GM23338 (cell line): ENCODE measurements at regions not wholly inside any gene's neighbourhood (a gene's known extent, or its start where the extent isn't known, plus 50 kb on each side); places are given as distances from the start of the nearest gene placed in this dataset.

ENCODE experiments used
- ATAC-seq: fragments of 200-7000 bp; cut with Tn5 transposase; 3 replicates; pipeline ENCODE4 v1.9.1; 2020
- DNase-seq: peaks from one replicate; pipeline ENCODE4 v3.0.0-alpha.2; 2015; ENCODE audit warnings: low spot score
- H2AFZ ChIP-seq: fragments of 200-600 bp; sonication (generic); 2 replicates; pipeline ENCODE4 v1.8.0; 2016; ENCODE audit warnings: antibody characterized with exemption, mild to moderate bottlenecking, moderate library complexity
- H3F3A ChIP-seq: fragments of 200-600 bp; sonication (generic); replicated peaks from 2 replicates; pipeline ENCODE4 v1.8.0; 2017; ENCODE audit warnings: antibody characterized with exemption, mixed run types, low read depth
- H3K27ac ChIP-seq: fragments of 200-600 bp; sonication (generic); 2 replicates; pipeline ENCODE4 v1.6.1; 2016; ENCODE audit warnings: low read depth
- H3K27me3 ChIP-seq: fragments of 200-600 bp; sonication (generic); 2 replicates; pipeline ENCODE4 v1.8.0; 2016; ENCODE audit warnings: mild to moderate bottlenecking, mixed run types, moderate library complexity; ENCODE audit not compliant: insufficient read depth
- H3K36me3 ChIP-seq: fragments of 200-600 bp; sonication (generic); 2 replicates; pipeline ENCODE4 v1.8.0; 2016; ENCODE audit warnings: mild to moderate bottlenecking; ENCODE audit not compliant: insufficient read depth
- H3K4me1 ChIP-seq: fragments of 200-600 bp; sonication (generic); 2 replicates; pipeline ENCODE4 v1.8.0; 2016; ENCODE audit warnings: mild to moderate bottlenecking, moderate library complexity; ENCODE audit not compliant: insufficient read depth
- H3K4me2 ChIP-seq: fragments of 200-600 bp; sonication (generic); 2 replicates; pipeline ENCODE4 v1.7.1; 2017; ENCODE audit warnings: mixed run types
- H3K4me3 ChIP-seq: fragments of 200-600 bp; sonication (generic); 2 replicates; pipeline ENCODE4 v1.6.1; 2016; ENCODE audit warnings: mixed run types
- H3K79me2 ChIP-seq: fragments of 200-600 bp; sonication (generic); replicated peaks from 2 replicates; pipeline ENCODE4 v1.8.0; 2017; ENCODE audit warnings: mild to moderate bottlenecking; ENCODE audit not compliant: insufficient read depth
- H3K9me2 ChIP-seq: fragments of 200-600 bp; sonication (generic); 2 replicates; pipeline ENCODE4 v1.8.0; 2017; ENCODE audit not compliant: insufficient read depth
- H4K20me1 ChIP-seq: fragments of 200-600 bp; sonication (generic); replicated peaks from 2 replicates; pipeline ENCODE4 v1.8.0; 2017; ENCODE audit warnings: mild to moderate bottlenecking; ENCODE audit not compliant: insufficient read depth
- H3K27ac Mint-ChIP-seq: 2 replicates; pipeline ENCODE4 v1.8.0; 2020; ENCODE audit warnings: inconsistent platforms, mild to moderate bottlenecking, moderate library complexity, mixed read lengths
- H3K27me3 Mint-ChIP-seq: 3 replicates; pipeline ENCODE4 v1.8.0; 2022; ENCODE audit warnings: low read depth, mild to moderate bottlenecking, moderate library complexity, mixed read lengths, inconsistent platforms; ENCODE audit not compliant: insufficient read depth, poor library complexity
- H3K36me3 Mint-ChIP-seq: 3 replicates; pipeline ENCODE4 v1.8.0; 2021; ENCODE audit warnings: low read depth, mild to moderate bottlenecking, inconsistent platforms, moderate library complexity, mixed read lengths
- H3K4me1 Mint-ChIP-seq: 3 replicates; pipeline ENCODE4 v1.8.0; 2020; ENCODE audit warnings: mild to moderate bottlenecking, inconsistent platforms, mixed read lengths
- H3K4me3 Mint-ChIP-seq: 3 replicates; pipeline ENCODE4 v1.8.0; 2021; ENCODE audit warnings: moderate library complexity, mild to moderate bottlenecking, inconsistent platforms, mixed read lengths
- H3K9me3 Mint-ChIP-seq: 3 replicates; pipeline ENCODE4 v1.8.0; 2020; ENCODE audit warnings: moderate library complexity, mild to moderate bottlenecking, inconsistent platforms, mixed read lengths
- EZH2 ChIP-seq: fragments of 200-600 bp; sonication (generic); IDR thresholded peaks from one replicate; pipeline ENCODE4 v1.8.0; 2017; ENCODE audit warnings: antibody characterized with exemption, mild to moderate bottlenecking, low read depth; ENCODE audit not compliant: unreplicated experiment
- EZH2phosphoT487 ChIP-seq: fragments of 200-600 bp; sonication (generic); IDR thresholded peaks from one replicate; pipeline ENCODE4 v1.8.1; 2018; ENCODE audit warnings: antibody characterized with exemption; ENCODE audit not compliant: unreplicated experiment
- NANOG ChIP-seq: IDR thresholded peaks from 2 replicates; pipeline ENCODE4 v1.6.1; 2016; ENCODE audit warnings: antibody characterized with exemption, borderline replicate concordance
- POLR2AphosphoS5 ChIP-seq: IDR thresholded peaks from 2 replicates; pipeline ENCODE4 v1.6.1; 2016; ENCODE audit warnings: antibody characterized with exemption, low read depth
- ZNF114 ChIP-seq: fragments of 250-450 bp; sonication (Bioruptor Pico); IDR thresholded peaks from 2 replicates; pipeline ENCODE4 v1.5.0; 2020; ENCODE audit warnings: mild to moderate bottlenecking, moderate library complexity
- ZNF331 ChIP-seq: fragments of 250-450 bp; sonication (Bioruptor Pico); IDR thresholded peaks from 2 replicates; pipeline ENCODE4 v1.5.0; 2020; ENCODE audit warnings: low read depth, mild to moderate bottlenecking, moderate library complexity
- TF ChIP-seq, protein P1 (sequence below): fragments of 250-450 bp; sonication (Bioruptor Pico); IDR thresholded peaks from 2 replicates; pipeline ENCODE4 v1.5.0; 2020; ENCODE audit warnings: mild to moderate bottlenecking, moderate library complexity
- TF ChIP-seq, protein P2 (sequence below), 2 experiments: fragments of 200-600 bp in 1 of 2; sonication (generic) in 1 of 2; conservative IDR thresholded peaks; 2 replicates each; pipeline versions ENCODE4 v1.5.1 to v1.6.1; 2016 to 2017; ENCODE audit warnings: antibody characterized with exemption in 2 of 2, low read depth in 2 of 2, mild to moderate bottlenecking in 2 of 2, moderate library complexity in 1 of 2
- TF ChIP-seq, protein P3 (sequence below): IDR thresholded peaks from 2 replicates; pipeline ENCODE4 v1.6.1; 2016; ENCODE audit warnings: antibody characterized with exemption

DNA sequence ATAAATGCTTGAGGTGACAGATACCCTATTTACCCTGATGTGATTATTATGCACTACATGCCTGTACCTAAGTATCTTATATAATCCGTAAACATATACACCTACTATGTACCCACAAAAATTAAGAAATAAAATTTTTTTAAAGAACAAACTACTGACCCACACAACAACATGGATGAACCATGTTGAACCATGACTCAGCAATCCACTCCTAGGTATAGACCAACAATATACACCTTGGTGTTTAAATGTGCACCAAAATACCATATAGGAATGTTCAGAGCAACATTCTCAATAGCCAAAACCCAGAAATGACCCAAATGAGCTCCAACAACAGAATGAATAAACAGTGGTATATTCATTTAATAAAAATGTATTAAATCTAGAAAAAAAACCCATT lies 245.1 kb downstream of the GXYLT1 start:
- Histone ChIP-seq H3K27me3 (no peaks in the 10 kb centered on the region), H3K4me2 (no peak overlapping the region), H3K36me3 (no peaks in the 10 kb centered on the region), H4K20me1 (no peaks in the 10 kb centered on the region), H3K27ac (no peak overlapping the region), H3K4me1 (peaks cover 4% of the 10 kb centered on the region), H2AFZ (no peak overlapping the region), H3K4me3 (no peak overlapping the region), H3K9me2 (0 out of 2 replicates have a peak, but pooled peaks cover 9% of the 10 kb centered on the region), H3K79me2 (no peaks in the 10 kb centered on the region), H3F3A (no peaks in the 10 kb centered on the region)
- H3K36me3 Mint-ChIP-seq, result no peaks in the 10 kb centered on the region
- H3K9me3 Mint-ChIP-seq, result no peaks in the 10 kb centered on the region; the same call in 1 of the 3 replicates
- ATAC-seq (no peak), DNase-seq (no peak)
- no peak overlapping the region for H3K27ac Mint-ChIP-seq
- H3K27me3 Mint-ChIP-seq, result no peaks in the 10 kb centered on the region
- no peak for TF ChIP-seq ZNF114 (CRISPR knock-in tag)
- TF ChIP-seq POLR2AphosphoS5, result no peak
- no peak for TF ChIP-seq EZH2
- TF ChIP-seq EZH2phosphoT487, result no peak
- TF ChIP-seq, protein P1, sequence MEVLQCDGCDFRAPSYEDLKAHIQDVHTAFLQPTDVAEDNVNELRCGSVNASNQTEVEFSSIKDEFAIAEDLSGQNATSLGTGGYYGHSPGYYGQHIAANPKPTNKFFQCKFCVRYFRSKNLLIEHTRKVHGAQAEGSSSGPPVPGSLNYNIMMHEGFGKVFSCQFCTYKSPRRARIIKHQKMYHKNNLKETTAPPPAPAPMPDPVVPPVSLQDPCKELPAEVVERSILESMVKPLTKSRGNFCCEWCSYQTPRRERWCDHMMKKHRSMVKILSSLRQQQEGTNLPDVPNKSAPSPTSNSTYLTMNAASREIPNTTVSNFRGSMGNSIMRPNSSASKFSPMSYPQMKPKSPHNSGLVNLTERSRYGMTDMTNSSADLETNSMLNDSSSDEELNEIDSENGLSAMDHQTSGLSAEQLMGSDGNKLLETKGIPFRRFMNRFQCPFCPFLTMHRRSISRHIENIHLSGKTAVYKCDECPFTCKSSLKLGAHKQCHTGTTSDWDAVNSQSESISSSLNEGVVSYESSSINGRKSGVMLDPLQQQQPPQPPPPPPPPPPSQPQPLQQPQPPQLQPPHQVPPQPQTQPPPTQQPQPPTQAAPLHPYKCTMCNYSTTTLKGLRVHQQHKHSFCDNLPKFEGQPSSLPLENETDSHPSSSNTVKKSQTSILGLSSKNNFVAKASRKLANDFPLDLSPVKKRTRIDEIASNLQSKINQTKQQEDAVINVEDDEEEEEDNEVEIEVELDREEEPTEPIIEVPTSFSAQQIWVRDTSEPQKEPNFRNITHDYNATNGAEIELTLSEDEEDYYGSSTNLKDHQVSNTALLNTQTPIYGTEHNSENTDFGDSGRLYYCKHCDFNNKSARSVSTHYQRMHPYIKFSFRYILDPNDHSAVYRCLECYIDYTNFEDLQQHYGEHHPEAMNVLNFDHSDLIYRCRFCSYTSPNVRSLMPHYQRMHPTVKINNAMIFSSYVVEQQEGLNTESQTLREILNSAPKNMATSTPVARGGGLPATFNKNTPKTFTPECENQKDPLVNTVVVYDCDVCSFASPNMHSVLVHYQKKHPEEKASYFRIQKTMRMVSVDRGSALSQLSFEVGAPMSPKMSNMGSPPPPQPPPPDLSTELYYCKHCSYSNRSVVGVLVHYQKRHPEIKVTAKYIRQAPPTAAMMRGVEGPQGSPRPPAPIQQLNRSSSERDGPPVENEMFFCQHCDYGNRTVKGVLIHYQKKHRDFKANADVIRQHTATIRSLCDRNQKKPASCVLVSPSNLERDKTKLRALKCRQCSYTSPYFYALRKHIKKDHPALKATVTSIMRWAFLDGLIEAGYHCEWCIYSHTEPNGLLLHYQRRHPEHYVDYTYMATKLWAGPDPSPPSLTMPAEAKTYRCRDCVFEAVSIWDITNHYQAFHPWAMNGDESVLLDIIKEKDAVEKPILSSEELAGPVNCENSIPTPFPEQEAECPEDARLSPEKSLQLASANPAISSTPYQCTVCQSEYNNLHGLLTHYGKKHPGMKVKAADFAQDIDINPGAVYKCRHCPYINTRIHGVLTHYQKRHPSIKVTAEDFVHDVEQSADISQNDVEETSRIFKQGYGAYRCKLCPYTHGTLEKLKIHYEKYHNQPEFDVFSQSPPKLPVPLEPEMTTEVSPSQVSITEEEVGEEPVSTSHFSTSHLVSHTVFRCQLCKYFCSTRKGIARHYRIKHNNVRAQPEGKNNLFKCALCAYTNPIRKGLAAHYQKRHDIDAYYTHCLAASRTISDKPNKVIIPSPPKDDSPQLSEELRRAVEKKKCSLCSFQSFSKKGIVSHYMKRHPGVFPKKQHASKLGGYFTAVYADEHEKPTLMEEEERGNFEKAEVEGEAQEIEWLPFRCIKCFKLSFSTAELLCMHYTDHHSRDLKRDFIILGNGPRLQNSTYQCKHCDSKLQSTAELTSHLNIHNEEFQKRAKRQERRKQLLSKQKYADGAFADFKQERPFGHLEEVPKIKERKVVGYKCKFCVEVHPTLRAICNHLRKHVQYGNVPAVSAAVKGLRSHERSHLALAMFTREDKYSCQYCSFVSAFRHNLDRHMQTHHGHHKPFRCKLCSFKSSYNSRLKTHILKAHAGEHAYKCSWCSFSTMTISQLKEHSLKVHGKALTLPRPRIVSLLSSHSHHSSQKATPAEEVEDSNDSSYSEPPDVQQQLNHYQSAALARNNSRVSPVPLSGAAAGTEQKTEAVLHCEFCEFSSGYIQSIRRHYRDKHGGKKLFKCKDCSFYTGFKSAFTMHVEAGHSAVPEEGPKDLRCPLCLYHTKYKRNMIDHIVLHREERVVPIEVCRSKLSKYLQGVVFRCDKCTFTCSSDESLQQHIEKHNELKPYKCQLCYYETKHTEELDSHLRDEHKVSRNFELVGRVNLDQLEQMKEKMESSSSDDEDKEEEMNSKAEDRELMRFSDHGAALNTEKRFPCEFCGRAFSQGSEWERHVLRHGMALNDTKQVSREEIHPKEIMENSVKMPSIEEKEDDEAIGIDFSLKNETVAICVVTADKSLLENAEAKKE (CRISPR knock-in tag), result no peak
- no peak for TF ChIP-seq ZNF331 (CRISPR knock-in tag)
- TF ChIP-seq NANOG, result no peak
- TF ChIP-seq, protein P2, sequence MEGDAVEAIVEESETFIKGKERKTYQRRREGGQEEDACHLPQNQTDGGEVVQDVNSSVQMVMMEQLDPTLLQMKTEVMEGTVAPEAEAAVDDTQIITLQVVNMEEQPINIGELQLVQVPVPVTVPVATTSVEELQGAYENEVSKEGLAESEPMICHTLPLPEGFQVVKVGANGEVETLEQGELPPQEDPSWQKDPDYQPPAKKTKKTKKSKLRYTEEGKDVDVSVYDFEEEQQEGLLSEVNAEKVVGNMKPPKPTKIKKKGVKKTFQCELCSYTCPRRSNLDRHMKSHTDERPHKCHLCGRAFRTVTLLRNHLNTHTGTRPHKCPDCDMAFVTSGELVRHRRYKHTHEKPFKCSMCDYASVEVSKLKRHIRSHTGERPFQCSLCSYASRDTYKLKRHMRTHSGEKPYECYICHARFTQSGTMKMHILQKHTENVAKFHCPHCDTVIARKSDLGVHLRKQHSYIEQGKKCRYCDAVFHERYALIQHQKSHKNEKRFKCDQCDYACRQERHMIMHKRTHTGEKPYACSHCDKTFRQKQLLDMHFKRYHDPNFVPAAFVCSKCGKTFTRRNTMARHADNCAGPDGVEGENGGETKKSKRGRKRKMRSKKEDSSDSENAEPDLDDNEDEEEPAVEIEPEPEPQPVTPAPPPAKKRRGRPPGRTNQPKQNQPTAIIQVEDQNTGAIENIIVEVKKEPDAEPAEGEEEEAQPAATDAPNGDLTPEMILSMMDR (conservative IDR thresholded peaks at IDR 0.05; ENCODE audit: low read depth in 2 of 2), result no peak
- TF ChIP-seq, protein P3, sequence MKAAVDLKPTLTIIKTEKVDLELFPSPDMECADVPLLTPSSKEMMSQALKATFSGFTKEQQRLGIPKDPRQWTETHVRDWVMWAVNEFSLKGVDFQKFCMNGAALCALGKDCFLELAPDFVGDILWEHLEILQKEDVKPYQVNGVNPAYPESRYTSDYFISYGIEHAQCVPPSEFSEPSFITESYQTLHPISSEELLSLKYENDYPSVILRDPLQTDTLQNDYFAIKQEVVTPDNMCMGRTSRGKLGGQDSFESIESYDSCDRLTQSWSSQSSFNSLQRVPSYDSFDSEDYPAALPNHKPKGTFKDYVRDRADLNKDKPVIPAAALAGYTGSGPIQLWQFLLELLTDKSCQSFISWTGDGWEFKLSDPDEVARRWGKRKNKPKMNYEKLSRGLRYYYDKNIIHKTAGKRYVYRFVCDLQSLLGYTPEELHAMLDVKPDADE, result no peak
- no peak overlapping the region for H3K4me3 Mint-ChIP-seq
- peaks cover 13% of the 10 kb centered on the region for H3K4me1 Mint-ChIP-seq
